ENCODE measurements at regions not wholly inside any gene's neighbourhood (a gene's known extent, or its start where the extent isn't known, plus 50 kb on each side); places are given as distances from the start of the nearest gene placed in this dataset.

GRCh38 chr2:16275131-16275530, 334.8 kb downstream of the MYCN start:
- no peak for DNase-seq (ENCODE audit: low spot score)

GRCh38 chr2:16273111-16273510, 332.8 kb downstream of the MYCN start:
- DNase-seq (ENCODE audit: low spot score): no peak

GRCh38 chr2:16272038-16272788, 331.9 kb downstream of the MYCN start:
- no peak for DNase-seq (ENCODE audit: low spot score)

- DNase-seq (ENCODE audit: low spot score): no peak
Observed at GRCh38 chr2:16271231-16271896, 331.0 kb downstream of the MYCN start.

- DNase-seq (ENCODE audit: low spot score): no peak
Observed at GRCh38 chr2:16270441-16270840, 330.1 kb downstream of the MYCN start.

GRCh38 chr2:16268301-16269000, 328.1 kb downstream of the MYCN start:
- DNase-seq (ENCODE audit: low spot score): no peak

- DNase-seq (ENCODE audit: low spot score): no peak
Observed at GRCh38 chr2:16266571-16266970, 326.2 kb downstream of the MYCN start.

GRCh38 chr2:16264931-16265540, 324.7 kb downstream of the MYCN start:
- DNase-seq (ENCODE audit: low spot score): no peak

GRCh38 chr2:16264491-16264890, 324.1 kb downstream of the MYCN start:
- no peak for DNase-seq (ENCODE audit: low spot score)

- no peak for DNase-seq (ENCODE audit: low spot score)
Observed at GRCh38 chr2:16263241-16263890, 323.0 kb downstream of the MYCN start.

- no peak for DNase-seq (ENCODE audit: low spot score)
Observed at GRCh38 chr2:16262526-16263178, 322.3 kb downstream of the MYCN start.

- no peak for DNase-seq (ENCODE audit: low spot score)
Observed at GRCh38 chr2:16261791-16262190, 321.4 kb downstream of the MYCN start.

- no peak for DNase-seq (ENCODE audit: low spot score)
Observed at GRCh38 chr2:16261071-16261470, 320.7 kb downstream of the MYCN start.

- DNase-seq (ENCODE audit: low spot score): no peak
Observed at GRCh38 chr2:16260041-16260830, 319.9 kb downstream of the MYCN start.

GRCh38 chr2:16259010-16259409, 318.7 kb downstream of the MYCN start:
- no peak for DNase-seq (ENCODE audit: low spot score)

GRCh38 chr2:16258350-16258749, 318.0 kb downstream of the MYCN start:
- DNase-seq (ENCODE audit: low spot score): no peak

GRCh38 chr2:16257322-16258028, 317.1 kb downstream of the MYCN start:
- DNase-seq (ENCODE audit: low spot score): no peak

- no peak for DNase-seq (ENCODE audit: low spot score)
Observed at GRCh38 chr2:16256601-16257321, 316.4 kb downstream of the MYCN start.

- DNase-seq (ENCODE audit: low spot score): no peak
Observed at GRCh38 chr2:16255120-16255519, 314.8 kb downstream of the MYCN start.
